Retina (tissue), 1 donor: ENCODE measurements at regions not wholly inside any gene's neighbourhood (a gene's known extent, or its start where the extent isn't known, plus 50 kb on each side); places are given as distances from the start of the nearest gene placed in this dataset.
A peak's percentile ranks its signal among the peaks of the same experiment; 100 is the strongest.
"Not testable (repeated sequence)": the region's sequence is repeated elsewhere in the genome, so short reads cannot be mapped to it uniquely, and the experiment has no call there.

Source experiments
- DNase-seq: peaks from one replicate; pipeline ENCODE4 v3.0.0-alpha.2; 2016

DNA sequence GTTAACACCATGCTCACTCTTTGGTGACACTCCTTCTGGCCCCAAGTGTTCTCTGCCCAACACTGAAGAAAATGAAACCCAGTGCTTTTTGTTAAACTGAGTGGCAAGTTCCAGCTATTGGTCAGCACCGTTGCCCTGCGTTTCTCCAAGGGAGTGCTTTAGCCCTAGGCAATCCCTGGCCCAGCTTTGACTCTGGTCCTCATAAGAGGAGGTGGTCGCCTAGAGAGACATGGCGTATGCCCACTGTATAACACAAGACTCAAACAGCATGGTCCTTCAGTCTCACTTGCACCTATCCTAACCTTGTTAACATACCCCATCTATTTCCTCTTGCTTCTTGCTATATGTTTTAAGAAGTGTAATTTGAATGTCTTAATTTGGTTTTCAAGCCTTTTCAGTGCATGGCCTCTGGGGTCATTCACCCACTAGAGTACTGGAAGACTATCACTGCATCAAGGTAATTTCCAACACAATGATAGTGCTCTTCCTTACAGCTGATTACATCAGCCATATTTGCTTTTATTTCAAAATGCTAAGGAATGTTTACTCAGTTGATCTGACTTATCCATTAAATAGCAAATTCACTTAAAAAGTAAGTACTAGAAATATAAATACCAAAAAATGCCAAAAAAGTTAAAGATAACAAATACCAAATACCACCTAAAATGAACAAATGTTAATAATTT lies 190.5 kb upstream of the SOX21 start:
- DNase-seq, result no peak

DNA sequence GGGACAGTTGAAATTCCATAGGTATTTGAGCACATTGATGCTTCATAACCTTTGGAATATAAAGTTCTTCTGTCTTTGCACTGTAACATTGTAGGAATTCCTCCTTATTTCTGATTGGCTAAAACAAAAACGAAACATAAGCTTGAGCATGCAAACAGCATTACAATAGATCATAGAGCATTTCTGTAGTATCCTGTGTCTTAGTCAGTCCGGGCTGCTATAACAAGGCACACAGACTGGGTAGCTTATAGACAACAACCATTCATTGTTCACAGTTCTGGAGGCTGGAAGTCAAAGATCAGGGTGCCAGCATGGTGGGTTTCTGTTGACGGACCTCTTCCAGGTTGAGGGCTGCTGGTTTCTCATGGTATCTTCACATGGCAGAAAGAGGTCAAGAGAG lies 188.7 kb upstream of the SOX21 start:
- DNase-seq, result no peak

GRCh38 chr13:94896719-94897317 lies 184.5 kb upstream of the SOX21 start:
- DNase-seq, result no peak

- no peak for DNase-seq
These were observed 183.9 kb upstream of the SOX21 start for GRCh38 chr13:94896238-94896637.

DNA sequence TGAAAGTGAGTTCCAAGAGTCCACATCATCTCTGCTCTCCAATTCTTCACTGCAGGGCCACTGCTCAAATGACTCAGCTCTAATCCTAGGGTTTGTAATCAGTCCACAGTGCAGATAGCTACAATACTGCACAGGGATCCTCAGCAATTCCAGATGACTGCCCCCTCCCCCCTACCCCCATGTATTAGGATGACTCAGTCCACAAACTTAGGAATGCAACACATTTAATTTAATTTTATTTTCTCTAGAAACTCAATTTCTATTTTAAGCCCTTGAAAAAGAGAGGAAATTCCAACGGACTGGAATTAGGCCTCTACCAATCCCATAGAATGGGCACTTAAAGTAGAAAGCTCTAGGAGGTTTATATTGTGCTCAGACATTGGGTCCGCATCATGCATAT lies 173.8 kb upstream of the SOX21 start:
- no peak for DNase-seq

GRCh38 chr13:94880463-94880862 lies 168.1 kb upstream of the SOX21 start:
- DNase-seq, result peak; percentile 34

- peak; percentile 71 for DNase-seq
These were observed 166.3 kb upstream of the SOX21 start for GRCh38 chr13:94878602-94879165.

DNA sequence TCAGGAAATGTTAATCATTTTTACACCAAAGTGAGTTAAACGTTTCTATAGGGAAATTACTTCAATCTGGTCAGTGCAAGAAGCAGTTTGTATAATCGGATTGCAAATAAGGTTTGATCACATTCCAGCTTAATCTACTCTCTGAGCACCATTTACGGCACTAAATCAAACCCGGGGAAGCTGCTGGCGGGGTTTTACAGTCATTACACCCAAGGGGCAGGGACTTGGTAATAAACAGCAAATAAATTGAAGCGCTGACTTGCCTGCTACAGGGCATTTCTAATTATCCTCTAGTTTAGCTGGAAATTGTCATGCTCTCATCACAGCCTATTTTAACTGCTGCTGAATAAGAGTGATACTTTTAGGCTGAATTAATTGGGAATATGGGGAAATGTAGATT lies 152.1 kb upstream of the SOX21 start:
- DNase-seq, result no peak

DNA sequence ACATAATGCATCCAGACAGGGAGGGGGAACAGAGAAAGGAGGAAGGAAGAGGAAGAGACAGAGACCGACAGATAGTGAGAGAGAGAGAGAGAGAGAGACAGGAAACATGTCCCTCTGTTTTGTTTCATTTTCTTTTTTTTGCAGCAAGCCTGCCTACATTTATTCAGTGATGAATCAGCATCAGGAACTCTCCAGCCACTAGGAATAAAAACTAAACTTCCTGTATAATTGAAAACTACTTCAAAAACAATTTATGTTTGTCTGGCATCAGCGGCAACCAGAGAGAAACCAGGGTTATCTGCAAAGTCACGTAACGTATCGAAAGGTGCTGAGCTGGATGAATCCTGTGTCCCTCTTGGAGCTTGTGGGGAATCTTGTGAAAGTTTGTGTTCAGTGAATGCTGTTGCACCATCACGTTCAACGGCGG lies 148.6 kb upstream of the SOX21 start:
- DNase-seq, result no peak

GRCh38 chr13:94859811-94860210 lies 147.5 kb upstream of the SOX21 start:
- DNase-seq, result no peak

DNA sequence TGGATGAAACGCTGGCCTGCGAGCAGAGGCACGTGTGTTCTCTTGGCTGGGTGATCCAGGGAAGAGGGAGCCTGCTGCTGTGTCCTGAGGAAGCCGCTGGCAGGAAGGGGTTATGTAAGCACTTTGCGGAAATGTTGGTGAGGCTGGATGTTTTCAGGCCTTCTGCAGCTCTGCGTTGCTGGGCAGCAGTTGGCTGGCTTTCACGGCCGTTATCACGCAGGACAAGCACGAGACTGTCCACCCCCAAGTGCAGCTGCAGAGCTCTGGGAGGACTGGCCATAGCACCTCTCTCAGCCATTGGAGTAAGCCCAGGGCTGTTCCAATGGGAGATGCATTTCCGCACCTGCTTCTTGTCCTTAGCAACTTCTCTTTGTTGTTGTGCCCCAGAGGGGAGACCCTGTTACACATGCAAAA lies 146.9 kb upstream of the SOX21 start:
- DNase-seq, result no peak

DNA sequence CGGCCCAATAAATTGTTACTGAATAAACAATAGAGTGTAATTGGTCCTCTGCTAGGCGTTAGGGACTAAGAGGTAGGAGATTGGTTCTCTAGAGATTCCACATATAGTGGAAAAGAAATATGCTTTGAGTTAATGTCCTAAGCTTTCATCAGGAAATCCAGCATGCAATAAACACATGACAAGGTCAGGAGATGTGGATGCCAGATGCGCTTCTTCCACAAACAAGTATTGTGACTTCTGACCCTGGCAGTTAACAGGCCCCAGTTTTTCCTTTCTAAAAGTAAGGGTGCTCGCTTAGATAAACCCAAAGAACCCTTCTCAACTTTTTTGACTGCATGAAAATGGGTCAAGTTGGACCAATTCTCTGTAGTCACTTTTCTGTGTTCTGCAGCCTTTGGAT lies 146.5 kb upstream of the SOX21 start:
- no peak for DNase-seq

- no peak for DNase-seq
These were observed 142.3 kb upstream of the SOX21 start for GRCh38 chr13:94854688-94855087.

DNA sequence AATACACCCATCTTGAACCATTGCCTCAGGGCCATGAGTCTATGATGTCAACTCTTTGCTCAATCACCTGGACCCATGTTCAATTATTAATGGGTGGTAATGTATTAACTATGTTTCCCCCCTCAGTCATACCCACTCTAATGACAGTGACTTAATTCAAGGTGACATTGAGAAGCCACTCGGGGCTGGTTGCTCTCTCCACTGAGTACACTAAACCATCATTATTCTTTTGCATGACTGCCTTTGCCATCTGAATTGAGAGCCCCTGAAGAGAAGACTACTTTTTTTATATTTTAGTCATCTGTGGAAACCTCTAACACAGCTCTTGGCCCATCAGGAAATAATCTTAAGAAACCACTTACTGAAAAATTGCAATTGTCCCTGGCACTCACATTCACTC lies 139.2 kb upstream of the SOX21 start:
- peak; percentile 51 for DNase-seq

GRCh38 chr13:94849254-94849653 lies 136.9 kb upstream of the SOX21 start:
- DNase-seq, result no peak

DNA sequence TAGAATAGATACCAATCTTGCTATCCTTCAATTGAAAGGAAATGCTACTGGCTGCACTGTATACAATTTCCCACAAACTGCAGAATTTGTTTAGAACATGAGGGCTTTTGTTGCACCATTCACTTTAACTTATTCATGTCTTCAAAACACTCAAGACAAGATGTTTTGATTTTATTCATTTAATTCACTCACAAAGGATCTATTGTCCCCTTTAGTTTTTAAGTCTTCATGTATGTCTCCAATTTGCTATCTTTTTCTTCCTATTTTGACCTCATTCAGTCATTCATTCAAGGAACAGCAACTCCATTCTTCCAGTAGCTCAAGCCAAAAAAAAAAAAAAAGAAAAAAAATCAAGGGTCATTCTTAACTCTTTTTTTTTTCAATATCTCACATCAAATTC lies 130.6 kb upstream of the SOX21 start:
- no peak for DNase-seq

GRCh38 chr13:94837056-94837455 lies 124.7 kb upstream of the SOX21 start:
- not testable (repeated sequence) for DNase-seq

GRCh38 chr13:94829837-94830365 lies 117.6 kb upstream of the SOX21 start:
- no peak for DNase-seq

DNA sequence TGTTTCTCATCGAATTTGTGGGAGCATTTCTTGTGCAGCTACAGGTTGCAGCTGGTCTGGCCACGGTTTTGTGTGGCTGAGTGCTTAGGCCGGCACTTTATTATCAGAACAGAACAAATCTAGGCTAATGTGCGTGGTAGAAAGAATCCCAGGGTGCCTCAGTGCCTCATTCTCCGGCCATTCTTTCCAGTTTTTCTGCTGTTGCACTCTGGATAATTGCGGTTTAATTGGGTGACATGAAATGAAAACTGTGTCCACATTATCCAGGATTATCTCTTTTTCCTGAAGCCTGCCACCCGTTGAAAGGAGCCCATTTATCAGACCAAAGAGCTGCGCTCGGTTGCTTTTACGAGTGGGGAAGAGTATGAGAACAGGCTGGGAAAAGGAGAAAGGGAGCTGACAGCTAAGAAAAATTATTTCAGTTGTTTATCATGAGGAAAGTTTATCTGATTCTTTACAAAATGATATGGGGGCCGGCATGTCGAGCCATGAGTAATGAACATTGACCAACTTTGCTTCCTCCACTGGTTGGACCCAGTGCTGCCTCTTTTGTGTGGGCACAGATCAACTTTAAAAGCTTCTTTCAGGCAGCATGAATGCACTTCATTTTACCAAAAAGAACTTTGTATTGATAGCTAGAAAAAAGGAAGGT lies 117.0 kb upstream of the SOX21 start:
- peak; percentile 44 for DNase-seq

- DNase-seq, result no peak
These were observed 115.2 kb upstream of the SOX21 start for GRCh38 chr13:94827566-94827965.

DNA sequence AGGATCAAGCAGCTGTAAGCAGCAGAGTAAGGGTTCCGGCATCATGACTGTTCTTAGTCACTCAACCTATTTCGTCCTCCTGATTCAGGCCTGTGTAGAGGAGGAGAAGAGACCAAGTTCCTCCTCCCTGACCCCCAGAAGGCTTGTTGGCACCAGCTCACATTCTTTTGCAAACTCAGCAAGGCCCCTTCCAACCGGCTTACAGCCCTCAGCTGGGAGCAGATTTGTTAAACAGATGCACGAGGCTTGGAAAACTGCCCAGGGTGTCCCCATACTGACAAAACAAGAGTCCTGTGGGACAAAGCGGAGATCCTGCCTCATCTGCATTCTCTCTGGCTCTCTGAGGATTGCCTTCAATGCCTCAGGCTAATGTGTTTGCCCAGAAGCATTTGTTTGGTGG lies 113.2 kb upstream of the SOX21 start:
- DNase-seq, result no peak

DNA sequence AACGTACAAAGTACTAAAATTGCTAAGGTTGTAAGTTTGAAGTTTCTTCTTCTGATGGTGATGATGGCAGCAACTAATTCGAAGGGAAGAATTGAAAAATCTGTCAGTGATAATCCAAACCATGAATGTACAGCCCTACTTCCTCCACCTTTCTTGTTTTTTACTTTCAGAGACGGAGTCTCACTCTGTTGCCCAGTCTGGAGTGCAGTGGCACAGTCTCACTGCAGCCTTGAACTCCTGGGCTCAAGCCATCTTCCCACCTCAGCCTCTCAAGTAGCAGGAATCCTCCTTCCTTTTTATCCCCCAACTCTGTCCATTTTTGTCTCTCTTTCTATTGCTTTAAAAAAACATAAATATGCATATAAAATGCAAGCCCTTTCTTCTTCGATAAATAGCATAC lies 112.3 kb upstream of the SOX21 start:
- DNase-seq, result no peak

DNA sequence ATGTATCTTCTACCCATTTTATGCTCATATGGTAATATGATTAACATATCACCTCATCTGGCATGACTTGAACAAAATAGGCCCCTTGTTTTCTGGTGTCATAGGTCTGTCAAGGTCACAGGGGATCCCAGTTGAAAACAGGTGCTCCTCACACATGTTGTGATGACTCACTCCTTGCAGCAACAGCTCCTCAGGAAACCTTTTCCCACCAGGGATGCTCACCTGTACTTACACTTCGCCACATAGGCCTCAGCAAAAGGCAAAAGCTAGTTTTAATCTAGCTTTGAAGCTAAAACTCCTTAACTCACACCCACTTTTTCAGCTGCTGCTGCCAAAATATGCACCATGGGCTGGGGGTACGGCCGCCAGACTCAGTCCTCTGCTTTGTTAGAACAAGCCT lies 110.0 kb upstream of the SOX21 start:
- no peak for DNase-seq

DNA sequence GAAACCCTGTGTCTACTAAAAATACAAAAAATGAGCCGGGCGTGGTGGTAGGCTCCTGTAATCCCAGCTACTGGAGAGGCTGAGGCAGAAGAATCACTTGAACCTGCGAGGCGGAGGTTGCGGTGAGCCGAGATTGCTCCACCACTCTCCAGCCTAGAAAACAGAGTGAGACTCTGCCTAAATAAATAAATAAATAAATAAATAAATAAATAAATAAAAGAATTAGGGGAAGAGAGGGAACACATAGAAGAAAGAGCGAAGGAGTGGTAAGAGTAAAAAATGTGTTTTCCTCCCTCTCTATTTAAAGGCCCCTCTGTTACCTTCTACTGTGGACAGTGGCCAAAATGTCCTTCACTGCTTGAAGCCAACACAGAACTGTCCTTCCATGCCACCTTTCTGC lies 103.9 kb upstream of the SOX21 start:
- no peak for DNase-seq
